SK-N-MC (cell line): ENCODE measurements at regions not wholly inside any gene's neighbourhood (a gene's known extent, or its start where the extent isn't known, plus 50 kb on each side); places are given as distances from the start of the nearest gene placed in this dataset.

Source experiments
- EZH2 ChIP-seq: fragments of 200-600 bp; sonication (generic); IDR thresholded peaks from one replicate; pipeline ENCODE4 v1.6.1; 2017; ENCODE audit warnings: antibody characterized with exemption
- FOXP2 ChIP-seq: optimal IDR thresholded peaks from 2 replicates; pipeline ENCODE3; 2011; ENCODE audit warnings: mild to moderate bottlenecking, moderate library complexity; ENCODE audit not compliant: insufficient read depth; ENCODE audit errors: extremely low read length, control extremely low read depth

GRCh38 chr19:28871099-28871725 is 341.7 kb downstream of the UQCRFS1 start:
- TF ChIP-seq FOXP2 (no peak), EZH2 (no peak)
